ENCODE measurements at regions not wholly inside any gene's neighbourhood (a gene's known extent, or its start where the extent isn't known, plus 50 kb on each side); places are given as distances from the start of the nearest gene placed in this dataset.

GRCh38 chr7:121452389-121452788 is 56.3 kb upstream of the FAM3C start:
- TF ChIP-seq, protein P1, sequence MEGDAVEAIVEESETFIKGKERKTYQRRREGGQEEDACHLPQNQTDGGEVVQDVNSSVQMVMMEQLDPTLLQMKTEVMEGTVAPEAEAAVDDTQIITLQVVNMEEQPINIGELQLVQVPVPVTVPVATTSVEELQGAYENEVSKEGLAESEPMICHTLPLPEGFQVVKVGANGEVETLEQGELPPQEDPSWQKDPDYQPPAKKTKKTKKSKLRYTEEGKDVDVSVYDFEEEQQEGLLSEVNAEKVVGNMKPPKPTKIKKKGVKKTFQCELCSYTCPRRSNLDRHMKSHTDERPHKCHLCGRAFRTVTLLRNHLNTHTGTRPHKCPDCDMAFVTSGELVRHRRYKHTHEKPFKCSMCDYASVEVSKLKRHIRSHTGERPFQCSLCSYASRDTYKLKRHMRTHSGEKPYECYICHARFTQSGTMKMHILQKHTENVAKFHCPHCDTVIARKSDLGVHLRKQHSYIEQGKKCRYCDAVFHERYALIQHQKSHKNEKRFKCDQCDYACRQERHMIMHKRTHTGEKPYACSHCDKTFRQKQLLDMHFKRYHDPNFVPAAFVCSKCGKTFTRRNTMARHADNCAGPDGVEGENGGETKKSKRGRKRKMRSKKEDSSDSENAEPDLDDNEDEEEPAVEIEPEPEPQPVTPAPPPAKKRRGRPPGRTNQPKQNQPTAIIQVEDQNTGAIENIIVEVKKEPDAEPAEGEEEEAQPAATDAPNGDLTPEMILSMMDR (IDR thresholded peaks at IDR 0.05), result no peak
- TF ChIP-seq POLR2A (IDR thresholded peaks at IDR 0.05), result no peak

Measured in breast epithelium (tissue), 3 donors.